HK-2 (cell line): ENCODE measurements at regions not wholly inside any gene's neighbourhood (a gene's known extent, or its start where the extent isn't known, plus 50 kb on each side); places are given as distances from the start of the nearest gene placed in this dataset.
"Not testable (repeated sequence)": the region's sequence is repeated elsewhere in the genome, so short reads cannot be mapped to it uniquely, and the experiment has no call there.

Experiments
- DNase-seq: peaks from one replicate; pipeline ENCODE4 v3.0.0-alpha.2; 2018; ENCODE audit not compliant: unreplicated experiment

DNA sequence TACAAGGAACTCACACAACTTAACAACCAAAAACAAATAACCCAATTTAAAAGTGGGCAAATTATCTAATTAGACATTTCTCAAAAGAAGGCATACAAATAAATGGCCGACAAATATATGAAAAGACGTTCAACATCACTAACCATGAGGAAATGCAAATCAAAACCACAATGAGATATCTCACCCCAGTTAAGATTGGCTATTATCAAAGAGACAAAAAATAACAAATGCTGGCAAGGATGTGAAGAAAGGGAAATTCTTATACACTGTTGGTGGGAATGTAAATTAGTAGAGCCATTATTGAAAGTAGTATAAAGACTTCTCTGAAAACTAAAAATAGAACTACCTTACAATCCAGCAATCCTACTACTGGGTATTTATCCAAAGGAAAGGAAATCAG lies 96.7 kb upstream of the SIRPG start:
- DNase-seq: no peak

- DNase-seq: no peak
These were observed 94.5 kb upstream of the SIRPG start for GRCh38 chr20:1752045-1752444.

DNA sequence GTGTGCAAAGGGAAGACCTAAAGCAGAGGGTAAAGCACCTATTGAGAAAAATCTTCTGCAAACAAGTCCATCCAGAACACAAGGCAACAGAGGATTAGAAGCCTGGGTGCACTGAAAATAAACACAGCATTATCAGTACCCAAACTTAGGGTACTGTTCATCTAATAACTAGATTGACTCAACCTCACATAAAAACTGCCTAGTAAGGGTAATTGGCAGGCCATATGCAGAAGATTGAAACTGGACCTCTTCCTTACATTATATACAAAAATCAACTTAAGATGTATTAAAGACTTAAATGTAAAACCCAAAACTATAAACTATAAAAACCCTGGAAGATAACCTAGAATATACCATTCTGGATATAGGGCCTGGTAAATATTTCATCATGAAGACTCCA lies 91.2 kb upstream of the SIRPG start:
- DNase-seq: no peak

- no peak for DNase-seq
These were observed 90.5 kb upstream of the SIRPG start for GRCh38 chr20:1747953-1748577.

DNA sequence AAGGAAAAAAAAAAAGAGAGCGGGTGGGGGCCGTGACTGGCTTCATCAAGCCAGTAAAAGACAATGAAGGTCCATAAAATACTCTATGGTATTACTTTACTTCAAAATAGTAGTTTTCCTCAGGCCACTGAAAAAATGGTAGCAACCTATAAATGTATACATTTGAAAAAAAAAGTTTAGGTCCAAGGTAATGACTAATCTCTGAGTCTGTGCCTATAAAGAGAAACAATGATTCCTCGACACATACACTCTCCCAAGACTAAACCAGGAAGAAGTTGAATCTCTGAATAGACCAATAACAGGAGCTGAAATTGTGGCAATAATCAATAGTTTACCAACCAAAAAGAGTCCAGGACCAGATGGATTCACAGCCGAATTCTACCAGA lies 84.5 kb upstream of the SIRPG start:
- not testable (repeated sequence) for DNase-seq

DNA sequence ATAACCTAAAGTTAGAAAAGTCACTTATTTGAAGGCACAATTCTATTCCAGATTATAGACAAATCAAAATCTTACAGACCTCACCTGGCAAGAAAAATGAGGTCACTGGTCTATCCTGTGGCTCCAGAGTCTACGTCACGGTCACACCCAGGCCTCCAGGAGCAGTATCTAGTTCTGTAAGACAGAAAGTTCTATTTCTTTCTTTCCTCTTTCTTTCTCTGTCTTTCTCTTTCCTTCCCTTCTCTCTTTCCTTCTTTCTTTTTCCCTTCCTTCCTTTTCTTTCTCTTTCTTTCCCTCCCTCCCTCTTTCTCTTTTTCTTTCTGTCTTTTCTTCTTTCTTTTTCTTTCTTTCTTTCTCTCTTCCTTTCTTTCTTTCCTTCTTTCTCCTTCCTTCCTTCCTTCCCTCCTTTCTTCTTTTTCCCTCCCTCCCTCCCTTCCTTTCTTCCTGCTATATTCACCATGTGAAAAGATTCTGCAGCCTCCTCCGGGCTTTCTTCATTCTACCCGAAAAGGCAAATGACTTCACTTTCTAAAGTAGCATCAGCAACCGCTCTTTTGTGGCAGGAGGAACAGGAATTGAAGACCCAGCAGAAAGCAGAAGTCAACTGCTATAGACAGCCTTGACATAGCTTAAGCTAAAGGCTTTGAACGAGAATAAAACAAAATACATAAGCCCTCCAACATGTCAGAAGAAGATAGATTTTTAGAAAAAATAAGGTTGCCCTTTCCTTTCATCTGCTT lies 83.9 kb upstream of the SIRPG start:
- DNase-seq: no peak

DNA sequence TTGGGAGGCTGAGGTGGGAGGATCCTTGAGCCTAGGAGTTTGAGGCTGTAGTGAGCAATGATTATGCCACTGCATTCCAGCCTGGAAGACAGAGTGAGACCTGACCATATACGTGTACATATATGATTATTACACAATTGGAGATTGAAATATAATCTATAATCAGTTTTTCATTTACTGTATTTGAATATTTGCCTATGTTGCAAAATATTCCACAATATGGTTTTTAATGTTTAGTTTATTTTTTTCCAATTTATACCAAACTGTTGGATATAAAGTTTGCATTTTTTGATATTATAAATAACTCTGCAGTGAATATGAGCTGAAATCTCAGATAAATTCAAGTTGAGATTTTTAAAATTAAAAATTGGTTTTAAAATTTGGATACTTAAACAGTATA lies 79.6 kb upstream of the SIRPG start:
- no peak for DNase-seq

GRCh38 chr20:1735417-1736089 lies 78.0 kb upstream of the SIRPG start:
- DNase-seq: no peak

DNA sequence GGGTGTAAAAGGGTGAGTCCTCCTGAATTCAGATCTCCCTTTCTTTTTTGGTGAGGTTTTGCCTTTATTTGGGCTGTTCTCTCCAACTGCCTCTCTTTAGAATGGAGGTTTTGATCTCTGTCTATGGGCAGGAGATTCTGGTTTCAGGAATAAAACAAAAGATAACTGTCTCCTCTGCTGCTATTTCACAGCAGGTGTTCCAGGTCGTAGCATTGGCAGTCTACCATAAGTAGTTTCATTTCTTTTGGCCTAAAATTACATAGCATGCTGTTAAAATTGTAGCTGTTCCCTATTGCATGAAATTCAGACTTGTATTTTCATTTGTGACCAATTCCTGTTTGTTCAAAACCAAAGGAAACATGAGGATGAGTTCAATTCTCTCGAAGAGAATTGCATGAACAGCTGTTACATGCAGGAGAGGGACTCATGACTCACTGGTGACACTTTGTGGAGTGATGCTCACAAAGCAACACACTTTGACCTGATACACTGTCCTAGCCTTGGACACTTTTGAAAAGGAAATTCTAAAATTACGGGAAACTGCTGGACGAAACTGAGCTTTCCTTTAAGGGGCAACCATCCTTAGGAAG lies 76.8 kb upstream of the SIRPG start:
- DNase-seq: no peak

DNA sequence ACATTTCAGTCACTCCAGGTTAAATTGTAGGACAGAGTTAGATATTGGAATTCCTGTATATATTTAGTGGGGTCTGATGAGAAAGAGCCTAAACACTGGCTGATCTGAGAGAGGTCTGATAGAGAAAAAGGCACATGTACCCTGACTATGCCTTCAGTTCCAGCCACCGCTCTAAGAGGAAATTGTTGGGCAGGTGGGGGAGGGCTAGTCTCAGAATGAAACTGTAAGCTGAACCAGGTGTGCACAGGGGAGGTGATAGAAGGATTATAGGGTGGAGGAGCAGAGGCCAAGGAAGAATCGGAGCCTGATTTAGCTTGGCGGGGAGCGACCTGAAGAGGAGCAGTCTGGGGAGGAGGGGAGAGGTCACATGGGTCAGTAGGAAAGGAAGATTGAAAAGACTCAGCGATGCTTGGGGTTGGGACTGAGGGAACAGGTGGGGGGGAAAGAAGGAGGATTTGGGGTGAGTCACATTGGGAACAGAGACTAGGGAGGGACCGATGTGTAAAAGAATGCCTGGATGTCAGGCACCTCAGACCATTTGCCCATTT lies 74.3 kb upstream of the SIRPG start:
- DNase-seq: not testable (repeated sequence)

GRCh38 chr20:1730981-1731711 lies 73.6 kb upstream of the SIRPG start:
- DNase-seq: not testable (repeated sequence)

DNA sequence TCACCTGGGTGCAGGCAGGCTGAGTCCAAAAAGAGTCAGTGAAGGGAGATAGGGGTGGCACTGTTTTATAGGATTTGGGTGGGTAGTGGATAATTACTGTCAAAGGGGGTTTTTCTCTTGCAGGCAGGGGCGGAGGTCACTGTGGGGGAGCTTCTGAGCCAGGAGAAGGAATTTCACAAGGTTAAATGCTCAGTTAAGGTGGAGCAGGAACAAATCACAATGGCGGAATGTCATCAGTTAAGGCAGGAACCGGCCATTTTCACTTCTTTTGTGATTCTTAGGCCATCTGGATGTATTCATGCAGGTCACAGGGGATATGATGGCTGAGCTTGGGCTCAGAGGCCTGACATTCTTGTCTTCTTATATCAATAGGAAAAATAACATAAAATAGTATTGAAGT lies 69.7 kb upstream of the SIRPG start:
- not testable (repeated sequence) for DNase-seq

- no peak for DNase-seq
These were observed 67.3 kb upstream of the SIRPG start for GRCh38 chr20:1724901-1725300.

- no peak for DNase-seq
These were observed 65.0 kb upstream of the SIRPG start for GRCh38 chr20:1722513-1723050.

DNA sequence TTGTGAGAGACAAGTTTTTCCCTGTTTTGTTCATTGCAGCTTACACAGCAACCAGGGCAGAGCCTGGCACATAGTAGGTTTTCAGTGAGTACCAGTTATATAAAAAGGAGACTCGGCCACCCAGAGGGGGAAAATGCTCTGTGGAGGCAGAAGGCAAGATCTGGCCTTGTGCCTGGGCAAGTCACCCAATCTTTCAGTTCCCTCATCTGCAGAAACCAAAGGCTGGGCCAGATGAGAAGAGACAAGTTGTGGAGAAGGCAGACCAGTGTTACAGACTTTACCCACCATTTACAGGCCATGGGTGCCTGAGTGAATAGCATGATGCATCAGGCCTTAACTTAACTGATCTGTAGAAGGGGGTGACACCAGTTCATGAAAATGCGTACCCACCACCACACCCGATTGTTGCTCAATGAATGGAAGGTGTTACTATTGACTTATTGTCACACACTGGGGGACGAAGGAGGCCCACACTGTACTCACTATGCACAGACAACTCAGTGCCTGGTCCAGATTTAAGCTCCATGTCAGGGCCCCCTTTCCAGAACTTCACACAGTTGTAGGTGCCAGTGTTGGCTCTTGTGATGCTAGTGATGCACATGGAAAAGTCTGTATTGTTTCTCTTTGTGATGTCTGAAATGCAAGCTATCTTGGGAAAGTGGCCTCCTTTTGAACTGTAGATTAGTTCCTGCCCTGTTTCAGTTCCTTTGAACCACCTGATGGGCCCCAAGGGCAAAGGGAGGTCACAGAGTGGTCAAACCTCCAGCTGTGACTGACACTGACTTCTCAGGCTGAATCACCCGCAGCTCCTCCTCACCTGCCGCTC lies 64.3 kb upstream of the SIRPG start:
- DNase-seq: no peak

DNA sequence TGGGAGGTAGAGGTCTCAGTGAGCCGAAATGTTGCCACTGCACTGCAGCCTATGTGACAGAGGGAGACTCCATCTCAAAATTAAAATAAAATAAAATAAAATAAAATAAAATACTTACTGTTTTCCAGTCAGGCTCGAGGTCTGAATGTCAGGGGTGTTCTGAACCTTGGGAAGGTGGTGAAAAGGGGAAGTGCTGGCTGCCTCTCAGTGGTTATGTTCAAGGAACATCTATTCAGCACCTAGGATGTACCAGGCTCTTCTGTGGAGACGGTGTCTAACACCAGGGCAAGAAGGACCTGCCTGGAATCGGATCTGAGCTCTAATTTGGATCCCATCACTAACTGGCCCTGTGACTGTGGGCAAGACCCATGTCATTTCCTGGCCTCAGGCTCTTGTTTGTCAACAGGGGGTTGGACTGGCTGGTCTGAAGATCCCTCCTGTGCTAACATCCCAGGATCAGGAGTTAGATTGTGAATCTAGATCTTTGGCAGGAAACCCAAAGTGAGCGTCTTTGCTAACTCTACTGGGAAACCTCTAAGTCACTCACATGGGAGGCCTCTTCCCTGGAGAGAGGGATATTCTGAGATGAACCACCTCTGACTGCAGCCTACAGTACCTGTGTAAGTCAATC lies 63.4 kb upstream of the SIRPG start:
- DNase-seq: no peak

DNA sequence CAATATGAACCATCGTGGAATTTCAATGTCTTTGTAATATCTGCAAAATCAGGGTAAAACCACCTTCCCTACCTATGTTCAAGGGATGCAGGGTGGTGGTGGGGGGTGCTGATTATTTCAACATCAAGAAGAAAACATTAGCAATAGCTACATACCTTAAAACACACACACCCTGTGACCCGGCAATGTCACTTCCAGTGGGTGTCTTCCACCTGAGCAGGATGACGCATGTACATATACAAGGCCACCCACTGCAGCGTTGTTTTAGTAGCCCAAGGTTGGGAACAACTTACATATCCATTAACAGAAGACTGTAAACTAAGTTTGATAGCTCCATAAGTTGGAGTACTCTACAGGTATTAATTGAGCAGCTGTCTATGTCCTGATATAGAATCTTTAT lies 62.6 kb upstream of the SIRPG start:
- no peak for DNase-seq

DNA sequence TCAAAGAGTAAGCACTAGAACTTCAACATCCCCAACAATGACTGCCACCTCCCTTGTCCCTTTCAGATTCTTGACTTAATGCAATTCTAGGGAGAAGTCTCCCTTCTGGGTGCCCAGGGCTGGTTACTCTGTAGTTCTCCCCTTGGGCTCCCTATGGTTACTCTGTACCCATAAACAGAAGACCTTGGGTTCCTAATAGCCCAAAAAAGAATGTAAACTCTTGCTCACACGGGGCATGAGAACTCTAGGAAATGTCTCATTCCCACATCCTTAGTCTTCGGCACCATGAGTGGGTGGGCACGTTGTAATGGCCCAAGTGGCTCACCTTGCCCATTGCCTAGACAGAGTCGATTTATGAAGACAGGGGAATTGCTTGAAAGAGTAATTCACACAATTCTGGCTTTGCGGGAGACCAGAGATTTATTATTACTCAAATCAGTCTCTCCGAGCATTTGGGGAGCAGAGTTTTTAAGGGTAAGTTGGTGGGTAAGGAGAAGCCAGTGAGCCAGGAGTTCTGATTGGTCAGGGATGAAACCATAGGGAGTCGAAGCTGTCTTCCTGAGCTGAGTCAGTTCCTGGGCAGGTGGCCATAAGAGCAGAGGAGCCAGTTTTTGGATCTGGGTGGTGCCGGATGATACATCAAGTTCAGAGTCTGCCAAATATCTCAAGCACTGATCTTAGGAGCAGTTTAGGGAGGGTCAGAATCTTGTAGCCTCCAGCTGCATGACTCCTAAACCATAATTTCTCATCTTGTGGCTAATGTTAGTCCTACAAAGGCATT lies 61.2 kb upstream of the SIRPG start:
- DNase-seq: no peak
